ENCODE measurements at regions not wholly inside any gene's neighbourhood (a gene's known extent, or its start where the extent isn't known, plus 50 kb on each side); places are given as distances from the start of the nearest gene placed in this dataset.

- peak overlapping the region in 1 of 10 donors; percentile 54 for H3K27ac Mint-ChIP-seq
- no peaks in the 10 kb centered on the region for H3K4me1 Mint-ChIP-seq
- no peaks in the 10 kb centered on the region for H3K9me3 Mint-ChIP-seq
- H3K36me3 Mint-ChIP-seq: no peaks in the 10 kb centered on the region
- POLR2A ChIA-PET: no interaction called here
- peaks cover 0 to 13% (median 0%) of the 10 kb centered on the region in 5 donors for H3K27me3 Mint-ChIP-seq
- no peak for DNase-seq
- no peak overlapping the region for H3K4me3 Mint-ChIP-seq
- no peak for ATAC-seq
These were observed 626.6 kb upstream of the KIRREL3 start for GRCh38 chr11:127627204-127627603.

GRCh38 chr11:127625402-127625801 is 624.8 kb upstream of the KIRREL3 start:
- ATAC-seq: no peak
- Mint-ChIP-seq H3K9me3 (peaks cover 0 to 6% (median 0%) of the 10 kb centered on the region in 9 donors), H3K4me1 (no peaks in the 10 kb centered on the region), H3K36me3 (no peaks in the 10 kb centered on the region), H3K27me3 (peaks cover 0 to 10% (median 0%) of the 10 kb centered on the region in 5 donors), H3K27ac (no peak overlapping the region), H3K4me3 (no peak overlapping the region)
- no peak for DNase-seq
- POLR2A ChIA-PET: no interaction called here

DNA sequence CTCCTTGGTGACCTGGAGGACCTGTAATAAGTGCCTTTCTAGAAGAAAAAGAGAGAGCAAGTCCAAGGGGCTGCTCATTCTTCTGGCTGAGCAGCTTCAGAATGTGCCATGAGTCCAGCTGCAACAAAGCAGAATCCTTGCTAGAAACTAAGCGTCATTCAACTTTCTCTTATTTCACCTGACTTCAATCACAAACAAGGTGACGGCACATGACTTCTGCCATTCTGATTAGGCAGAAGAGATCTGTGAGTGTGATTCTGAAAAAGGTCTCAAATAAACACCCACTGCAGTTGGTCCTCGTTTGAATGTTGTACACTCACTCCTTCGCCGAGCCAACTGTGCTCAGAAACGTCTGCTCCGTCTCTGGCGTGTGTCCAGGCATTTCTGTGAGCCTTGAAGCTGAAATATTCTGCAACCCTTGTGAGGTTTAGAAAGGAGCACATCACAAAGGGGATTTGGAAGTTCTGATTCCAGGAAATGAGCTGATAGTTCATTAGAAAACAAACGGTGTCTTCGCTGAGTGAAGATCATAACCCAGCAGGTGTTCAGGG is 623.8 kb upstream of the KIRREL3 start:
- DNase-seq: no peak
- ATAC-seq: no peak
- no peak overlapping the region for H3K4me3 Mint-ChIP-seq
- no peak overlapping the region for H3K27ac Mint-ChIP-seq
- POLR2A ChIA-PET: no interaction called here
- peaks cover 0 to 10% (median 1%) of the 10 kb centered on the region in 5 donors for H3K27me3 Mint-ChIP-seq
- H3K36me3 Mint-ChIP-seq: no peaks in the 10 kb centered on the region
- no peaks in the 10 kb centered on the region for H3K4me1 Mint-ChIP-seq
- H3K9me3 Mint-ChIP-seq: peaks cover 0 to 6% (median 0%) of the 10 kb centered on the region in 9 donors

- POLR2A ChIA-PET: no interaction called here
- DNase-seq: no peak
- Mint-ChIP-seq H3K4me1 (no peaks in the 10 kb centered on the region), H3K27me3 (peaks cover 0 to 12% (median 3%) of the 10 kb centered on the region in 5 donors), H3K4me3 (no peak overlapping the region), H3K9me3 (peaks cover 0 to 6% (median 0%) of the 10 kb centered on the region in 9 donors), H3K36me3 (no peaks in the 10 kb centered on the region), H3K27ac (no peak overlapping the region)
- no peak for ATAC-seq
These were observed 622.1 kb upstream of the KIRREL3 start for GRCh38 chr11:127622686-127623085.

GRCh38 chr11:127620671-127621070 is 620.1 kb upstream of the KIRREL3 start:
- H3K27ac Mint-ChIP-seq: no peak overlapping the region
- POLR2A ChIA-PET: no interaction called here

DNA sequence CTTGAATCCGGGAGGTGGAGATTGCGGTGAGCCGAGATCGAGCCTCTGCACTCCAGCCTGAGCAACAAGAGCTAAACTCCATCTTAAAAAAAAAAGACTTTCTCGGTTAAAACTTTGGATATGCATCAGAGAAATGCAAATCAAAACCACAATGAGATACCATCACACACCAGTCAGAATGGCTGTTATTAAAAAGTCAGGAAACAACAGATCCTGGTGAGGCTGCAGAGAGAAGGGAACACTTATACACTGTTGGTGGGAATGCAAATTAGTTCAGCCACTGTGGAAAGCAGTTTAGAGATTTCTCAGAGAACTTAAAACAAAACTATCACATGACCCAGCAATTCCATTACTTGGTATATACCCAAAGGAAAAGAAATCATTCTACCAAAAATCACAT is 619.4 kb upstream of the KIRREL3 start:
- DNase-seq (no peak), ATAC-seq (no peak)
- H3K4me1 Mint-ChIP-seq: no peaks in the 10 kb centered on the region
- POLR2A ChIA-PET: no interaction called here
- H3K27ac Mint-ChIP-seq: no peak overlapping the region
- H3K4me3 Mint-ChIP-seq: no peak overlapping the region
- peaks cover 0 to 5% (median 3%) of the 10 kb centered on the region in 5 donors for H3K27me3 Mint-ChIP-seq
- H3K9me3 Mint-ChIP-seq: peaks cover 0 to 6% (median 0%) of the 10 kb centered on the region in 9 donors
- H3K36me3 Mint-ChIP-seq: no peaks in the 10 kb centered on the region

More at GRCh38 chr11:127620671-127621070, 620.1 kb upstream of the KIRREL3 start:
- no peak for DNase-seq
- no peak for ATAC-seq
- no peaks in the 10 kb centered on the region for H3K4me1 Mint-ChIP-seq
- H3K4me3 Mint-ChIP-seq: no peak overlapping the region
- H3K9me3 Mint-ChIP-seq: peaks cover 0 to 6% (median 0%) of the 10 kb centered on the region in 9 donors
- H3K36me3 Mint-ChIP-seq: no peaks in the 10 kb centered on the region
- H3K27me3 Mint-ChIP-seq: peaks cover 0 to 5% (median 3%) of the 10 kb centered on the region in 5 donors

DNA sequence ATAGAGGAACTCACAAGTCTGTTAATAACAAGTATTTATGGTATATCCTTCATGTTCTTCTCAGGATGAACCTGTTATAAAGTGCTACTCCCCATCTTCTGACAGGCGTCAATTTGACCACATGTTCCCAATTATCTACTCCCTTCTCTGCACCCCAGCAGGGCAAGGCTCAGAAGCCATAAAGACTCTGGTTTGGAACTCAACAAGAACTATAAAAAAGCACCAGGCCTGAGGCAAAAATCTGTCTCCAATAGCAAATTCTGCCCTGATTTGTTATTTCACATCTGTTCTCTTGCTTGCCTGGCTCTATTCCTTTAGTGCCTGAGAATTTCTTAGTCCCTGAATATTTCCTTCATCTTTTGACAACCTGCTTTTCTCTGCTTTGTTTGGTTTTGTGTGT is 618.2 kb upstream of the KIRREL3 start:
- POLR2A ChIA-PET: no interaction called here
- DNase-seq (no peak), ATAC-seq (no peak)
- Mint-ChIP-seq H3K27me3 (peaks cover 0 to 5% (median 3%) of the 10 kb centered on the region in 5 donors), H3K27ac (no peak overlapping the region), H3K4me1 (no peaks in the 10 kb centered on the region), H3K4me3 (no peak overlapping the region), H3K36me3 (no peaks in the 10 kb centered on the region), H3K9me3 (peaks cover 0 to 6% (median 0%) of the 10 kb centered on the region in 9 donors)

- POLR2A ChIA-PET: no interaction called here
These were observed 615.6 kb upstream of the KIRREL3 start for GRCh38 chr11:127616158-127616557.

GRCh38 chr11:127612607-127613006 is 612.0 kb upstream of the KIRREL3 start:
- Mint-ChIP-seq H3K36me3 (no peaks in the 10 kb centered on the region), H3K9me3 (peaks cover 0 to 3% (median 0%) of the 10 kb centered on the region in 9 donors), H3K4me1 (no peaks in the 10 kb centered on the region), H3K4me3 (peak overlapping the region in 1 of 10 donors; percentile 61), H3K27me3 (no peaks in the 10 kb centered on the region), H3K27ac (no peak overlapping the region)
- POLR2A ChIA-PET: no interaction called here
- ATAC-seq (no peak), DNase-seq (no peak)

More at GRCh38 chr11:127616158-127616557, 615.6 kb upstream of the KIRREL3 start:
- Mint-ChIP-seq H3K36me3 (no peaks in the 10 kb centered on the region), H3K9me3 (peaks cover 0 to 3% (median 0%) of the 10 kb centered on the region in 9 donors), H3K27me3 (peaks cover 0 to 5% (median 2%) of the 10 kb centered on the region in 5 donors), H3K4me3 (no peak overlapping the region), H3K27ac (no peak overlapping the region), H3K4me1 (no peaks in the 10 kb centered on the region)
- DNase-seq (no peak), ATAC-seq (no peak)

- POLR2A ChIA-PET: no interaction called here
- ATAC-seq (no peak), DNase-seq (no peak)
- H3K4me3 Mint-ChIP-seq: no peak overlapping the region
- peaks cover 0 to 3% (median 0%) of the 10 kb centered on the region in 9 donors for H3K9me3 Mint-ChIP-seq
- H3K4me1 Mint-ChIP-seq: no peaks in the 10 kb centered on the region
- peaks cover 0 to 6% (median 3%) of the 10 kb centered on the region in 5 donors for H3K27me3 Mint-ChIP-seq
- H3K27ac Mint-ChIP-seq: no peak overlapping the region
- no peaks in the 10 kb centered on the region for H3K36me3 Mint-ChIP-seq
These were observed 608.6 kb upstream of the KIRREL3 start for GRCh38 chr11:127609025-127609773.

GRCh38 chr11:127607487-127608085 is 607.0 kb upstream of the KIRREL3 start:
- no peak overlapping the region for H3K27ac Mint-ChIP-seq
- no peaks in the 10 kb centered on the region for H3K4me1 Mint-ChIP-seq
- POLR2A ChIA-PET: no interaction called here
- DNase-seq: no peak
- H3K9me3 Mint-ChIP-seq: peaks cover 0 to 3% (median 0%) of the 10 kb centered on the region in 9 donors
- peaks cover 0 to 6% (median 3%) of the 10 kb centered on the region in 5 donors for H3K27me3 Mint-ChIP-seq
- ATAC-seq: no peak
- H3K36me3 Mint-ChIP-seq: no peaks in the 10 kb centered on the region
- no peak overlapping the region for H3K4me3 Mint-ChIP-seq

- peaks cover 0 to 8% (median 3%) of the 10 kb centered on the region in 5 donors for H3K27me3 Mint-ChIP-seq
- H3K36me3 Mint-ChIP-seq: no peaks in the 10 kb centered on the region
- no peak overlapping the region for H3K27ac Mint-ChIP-seq
- DNase-seq (no peak), ATAC-seq (no peak)
- H3K4me1 Mint-ChIP-seq: no peaks in the 10 kb centered on the region
- H3K4me3 Mint-ChIP-seq: no peak overlapping the region
- H3K9me3 Mint-ChIP-seq: peaks cover 0 to 3% (median 0%) of the 10 kb centered on the region in 9 donors
- POLR2A ChIA-PET: no interaction called here
These were observed 601.0 kb upstream of the KIRREL3 start for GRCh38 chr11:127601578-127601977.

GRCh38 chr11:127600674-127601073 is 600.1 kb upstream of the KIRREL3 start:
- H3K36me3 Mint-ChIP-seq: no peaks in the 10 kb centered on the region
- ATAC-seq (no peak), DNase-seq (no peak)
- H3K27me3 Mint-ChIP-seq: peaks cover 0 to 8% (median 3%) of the 10 kb centered on the region in 5 donors
- peaks cover 0 to 3% (median 0%) of the 10 kb centered on the region in 9 donors for H3K9me3 Mint-ChIP-seq
- H3K4me3 Mint-ChIP-seq: no peak overlapping the region
- POLR2A ChIA-PET: no interaction called here
- peak overlapping the region in 1 of 10 donors; percentile 42 for H3K27ac Mint-ChIP-seq
- H3K4me1 Mint-ChIP-seq: no peaks in the 10 kb centered on the region
